Loucy (cell line): ENCODE measurements at regions not wholly inside any gene's neighbourhood (a gene's known extent, or its start where the extent isn't known, plus 50 kb on each side); places are given as distances from the start of the nearest gene placed in this dataset.
"Not testable (repeated sequence)": the region's sequence is repeated elsewhere in the genome, so short reads cannot be mapped to it uniquely, and the experiment has no call there.

Source experiments
- H2AFZ ChIP-seq: fragments of 200-600 bp; sonication (generic); 2 replicates; pipeline ENCODE4 v1.6.0; 2016; ENCODE audit warnings: antibody characterized with exemption, mild to moderate bottlenecking, low read length, moderate library complexity
- H3F3A ChIP-seq: fragments of 200-600 bp; 2 replicates; pipeline ENCODE4 v1.6.0; 2016; ENCODE audit warnings: antibody characterized with exemption, low read depth, mild to moderate bottlenecking
- H3K27me3 ChIP-seq: fragments of 200-600 bp; sonication (generic); 2 replicates; pipeline ENCODE4 v1.6.1; 2014; ENCODE audit warnings: low read length, mild to moderate bottlenecking; ENCODE audit not compliant: insufficient read depth, poor library complexity, severe bottlenecking
- H3K36me3 ChIP-seq: fragments of 200-600 bp; sonication (generic); 2 replicates; pipeline ENCODE4 v1.6.1; 2016; ENCODE audit warnings: low read length; ENCODE audit not compliant: insufficient read depth
- H3K4me1 ChIP-seq: fragments of 200-600 bp; sonication (generic); 2 replicates; pipeline ENCODE4 v1.5.1; 2014; ENCODE audit warnings: low read length, mild to moderate bottlenecking; ENCODE audit not compliant: insufficient read depth, poor library complexity, severe bottlenecking
- H3K4me2 ChIP-seq: fragments of 200-600 bp; sonication (generic); 2 replicates; pipeline ENCODE4 v1.6.0; 2014; ENCODE audit warnings: antibody characterized with exemption, low read length, low read depth, mild to moderate bottlenecking; ENCODE audit not compliant: poor library complexity, severe bottlenecking
- H3K4me3 ChIP-seq: fragments of 200-600 bp; sonication (generic); 2 replicates; pipeline ENCODE4 v1.5.1; 2014; ENCODE audit warnings: low read length, mild to moderate bottlenecking, mixed read lengths; ENCODE audit not compliant: poor library complexity, severe bottlenecking
- H3K79me2 ChIP-seq: fragments of 200-600 bp; sonication (generic); 2 replicates; pipeline ENCODE4 v1.6.1; 2014; ENCODE audit warnings: low read length; ENCODE audit not compliant: insufficient read depth
- H3K9ac ChIP-seq: fragments of 200-600 bp; sonication (generic); 2 replicates; pipeline ENCODE4 v1.6.0; 2014; ENCODE audit warnings: mild to moderate bottlenecking, low read depth, low read length, moderate library complexity; ENCODE audit not compliant: poor library complexity, severe bottlenecking
- H3K9me2 ChIP-seq: fragments of 200-600 bp; sonication (generic); replicated peaks from 2 replicates; pipeline ENCODE4 v1.6.1; 2016; ENCODE audit warnings: low read depth, low read length, mixed read lengths
- H3K9me3 ChIP-seq: fragments of 200-600 bp; sonication (generic); 2 replicates; pipeline ENCODE4 v1.6.1; 2014; ENCODE audit warnings: mild to moderate bottlenecking, antibody characterized with exemption, low read length, low read depth; ENCODE audit not compliant: insufficient read depth
- H4K20me1 ChIP-seq: fragments of 200-600 bp; sonication (generic); 2 replicates; pipeline ENCODE4 v1.6.0; 2014; ENCODE audit warnings: antibody characterized with exemption, low read length, mild to moderate bottlenecking; ENCODE audit not compliant: insufficient read depth, poor library complexity, severe bottlenecking

GRCh38 chr1:206398261-206398660 is 72.0 kb upstream of the IKBKE start:
- not testable (repeated sequence) for H3F3A ChIP-seq, H3K36me3 ChIP-seq, H4K20me1 ChIP-seq, H3K4me3 ChIP-seq, H3K79me2 ChIP-seq, H2AFZ ChIP-seq, H3K9me3 ChIP-seq, H3K9ac ChIP-seq, H3K27me3 ChIP-seq, H3K4me1 ChIP-seq, H3K4me2 ChIP-seq, H3K9me2 ChIP-seq

- H3K4me2 ChIP-seq, H3K9ac ChIP-seq, H3K4me3 ChIP-seq, H3K27me3 ChIP-seq, H4K20me1 ChIP-seq, H3K36me3 ChIP-seq, H2AFZ ChIP-seq, H3K4me1 ChIP-seq, H3K9me2 ChIP-seq, H3F3A ChIP-seq, H3K79me2 ChIP-seq, H3K9me3 ChIP-seq: not testable (repeated sequence)
Observed at GRCh38 chr1:206403612-206404307, 66.5 kb upstream of the IKBKE start.

DNA sequence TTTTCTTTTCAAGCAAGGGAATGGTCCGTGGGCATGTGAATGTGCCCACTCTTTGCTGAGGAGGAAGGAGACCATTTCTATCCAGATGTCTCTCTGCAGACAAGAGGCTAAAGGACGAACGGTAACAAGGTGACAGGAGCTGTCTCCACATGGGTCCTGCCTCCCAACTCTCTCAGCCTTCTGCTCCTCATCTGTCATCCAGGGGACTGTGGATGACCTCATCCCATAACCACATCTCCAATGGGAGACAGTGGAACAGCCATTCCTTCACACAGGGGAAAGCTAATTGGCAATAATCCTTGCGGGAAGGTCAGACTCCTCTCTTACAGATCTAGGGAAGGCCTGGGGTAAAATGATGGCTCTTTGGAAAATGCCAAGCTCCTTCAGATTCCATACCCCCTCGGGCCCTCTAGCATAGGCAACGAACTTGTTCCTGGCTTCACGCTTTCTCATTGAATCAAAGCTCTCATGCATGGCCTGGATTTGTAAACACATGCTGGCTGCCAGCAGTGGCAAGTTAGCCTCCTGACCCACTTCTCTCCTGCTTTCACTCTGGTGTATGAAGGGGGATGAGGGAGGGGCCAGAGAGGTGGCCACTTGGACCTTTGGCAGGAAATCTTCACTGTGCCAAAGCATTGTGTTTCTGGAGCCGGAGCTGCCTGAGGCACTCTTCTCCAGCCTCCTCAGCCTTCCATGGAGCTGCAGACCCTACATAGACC is 65.8 kb upstream of the IKBKE start:
- H3K4me1 ChIP-seq, H3K9ac ChIP-seq, H3K36me3 ChIP-seq, H3F3A ChIP-seq, H3K9me2 ChIP-seq, H2AFZ ChIP-seq, H3K4me3 ChIP-seq, H3K4me2 ChIP-seq, H3K27me3 ChIP-seq, H3K79me2 ChIP-seq, H4K20me1 ChIP-seq, H3K9me3 ChIP-seq: not testable (repeated sequence)

- not testable (repeated sequence) for H3K4me3 ChIP-seq, H4K20me1 ChIP-seq, H3K36me3 ChIP-seq, H3K4me2 ChIP-seq, H3K9me2 ChIP-seq, H3F3A ChIP-seq, H3K9me3 ChIP-seq, H3K79me2 ChIP-seq, H3K27me3 ChIP-seq, H3K4me1 ChIP-seq, H3K9ac ChIP-seq, H2AFZ ChIP-seq
Observed at GRCh38 chr1:206405282-206405681, 65.0 kb upstream of the IKBKE start.

DNA sequence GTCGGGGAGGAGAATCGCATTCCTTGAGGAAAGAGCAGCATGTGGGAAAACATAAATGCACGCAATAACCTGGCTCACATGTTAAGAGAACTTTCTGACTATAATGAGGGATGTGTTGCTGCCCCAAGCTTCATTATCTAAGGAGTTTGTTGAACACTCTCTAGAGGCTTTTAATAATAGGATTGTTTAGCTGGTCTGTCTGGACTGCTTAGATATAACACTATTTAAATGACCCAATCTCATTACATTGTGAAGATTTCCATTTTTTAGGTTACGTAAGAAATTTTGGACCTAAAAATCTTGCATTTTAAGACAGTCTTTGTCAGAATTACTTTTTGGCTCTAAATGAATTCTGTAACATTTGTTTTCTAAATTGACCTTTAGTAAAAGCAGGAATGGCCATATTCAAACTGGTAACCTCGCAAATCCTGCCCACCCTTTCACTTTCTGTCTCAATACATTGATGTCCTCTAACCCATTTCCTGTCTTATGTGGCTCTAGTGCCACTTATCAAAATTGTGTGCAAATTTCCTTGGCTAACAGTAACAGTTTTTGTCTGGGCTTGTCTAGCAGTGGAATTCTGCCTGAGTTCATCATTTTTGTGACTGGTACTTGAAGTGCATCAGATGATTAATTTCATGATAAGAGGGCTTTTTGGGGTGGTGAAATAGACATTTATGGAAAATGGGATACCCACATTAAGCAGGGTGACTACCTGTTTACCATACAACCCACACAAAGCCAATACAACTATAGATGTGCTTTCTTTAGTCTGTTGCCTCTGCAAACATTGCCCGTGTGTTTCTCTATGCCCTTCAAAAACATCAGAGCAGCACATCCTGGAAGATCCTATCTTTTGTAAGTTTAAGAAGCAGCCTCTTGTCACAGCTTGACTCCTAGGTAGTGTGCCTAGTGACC is 61.6 kb upstream of the IKBKE start:
- not testable (repeated sequence) for H3F3A ChIP-seq, H3K9me2 ChIP-seq, H4K20me1 ChIP-seq, H3K9me3 ChIP-seq, H3K9ac ChIP-seq, H3K4me1 ChIP-seq, H3K36me3 ChIP-seq, H2AFZ ChIP-seq, H3K79me2 ChIP-seq, H3K4me3 ChIP-seq, H3K4me2 ChIP-seq, H3K27me3 ChIP-seq
